Breast epithelium (tissue), 3 donors: ENCODE measurements at regions not wholly inside any gene's neighbourhood (a gene's known extent, or its start where the extent isn't known, plus 50 kb on each side); places are given as distances from the start of the nearest gene placed in this dataset.

Source experiments
- CTCF ChIP-seq, 3 donors: fragments of 450-650 bp; IDR thresholded peaks; one replicate each; pipeline ENCODE4 v1.5.1; 2016 to 2017; ENCODE audit warnings: antibody characterized with exemption in 3 of 3, mild to moderate bottlenecking in 3 of 3, moderate library complexity in 3 of 3
- POLR2AphosphoS5 ChIP-seq, 3 donors: sonication (generic); formaldehyde crosslinking; IDR thresholded peaks; one replicate each; pipeline ENCODE4 v1.6.1; 2017; ENCODE audit warnings: antibody characterized with exemption in 3 of 3

GRCh38 chr5:2091921-2092320 is 209.2 kb upstream of the IRX4 start:
- TF ChIP-seq CTCF (IDR thresholded peaks at IDR 0.05) (no peak), POLR2AphosphoS5 (IDR thresholded peaks at IDR 0.05) (no peak)
